ENCODE measurements at regions not wholly inside any gene's neighbourhood (a gene's known extent, or its start where the extent isn't known, plus 50 kb on each side); places are given as distances from the start of the nearest gene placed in this dataset.

GRCh38 chr6:91731939-91732338 is 1145.1 kb upstream of the MAP3K7 start:
- DNase-seq, result no peak

GRCh38 chr6:91730710-91731109 is 1143.8 kb upstream of the MAP3K7 start:
- DNase-seq, result no peak

- DNase-seq, result no peak
Observed at GRCh38 chr6:91720324-91720723, 1133.5 kb upstream of the MAP3K7 start.

- no peak for DNase-seq
Observed at GRCh38 chr6:91719414-91719813, 1132.5 kb upstream of the MAP3K7 start.

- no peak for DNase-seq
Observed at GRCh38 chr6:91718198-91718597, 1131.3 kb upstream of the MAP3K7 start.

GRCh38 chr6:91717094-91717493 is 1130.2 kb upstream of the MAP3K7 start:
- DNase-seq, result no peak

- no peak for DNase-seq
Observed at GRCh38 chr6:91716361-91716760, 1129.5 kb upstream of the MAP3K7 start.

GRCh38 chr6:91715171-91715805 is 1128.4 kb upstream of the MAP3K7 start:
- no peak for DNase-seq

- DNase-seq, result no peak
Observed at GRCh38 chr6:91713911-91714310, 1127.0 kb upstream of the MAP3K7 start.

GRCh38 chr6:91711518-91711917 is 1124.6 kb upstream of the MAP3K7 start:
- DNase-seq, result no peak

GRCh38 chr6:91710342-91710741 is 1123.5 kb upstream of the MAP3K7 start:
- DNase-seq, result no peak

GRCh38 chr6:91708534-91708933 is 1121.7 kb upstream of the MAP3K7 start:
- DNase-seq, result no peak

- no peak for DNase-seq
Observed at GRCh38 chr6:91705646-91706045, 1118.8 kb upstream of the MAP3K7 start.

GRCh38 chr6:91704531-91704930 is 1117.7 kb upstream of the MAP3K7 start:
- no peak for DNase-seq

GRCh38 chr6:91697010-91697695 is 1110.3 kb upstream of the MAP3K7 start:
- no peak for DNase-seq

- DNase-seq, result no peak
Observed at GRCh38 chr6:91695221-91695620, 1108.3 kb upstream of the MAP3K7 start.

- no peak for DNase-seq
Observed at GRCh38 chr6:91694016-91694654, 1107.3 kb upstream of the MAP3K7 start.

- no peak for DNase-seq
Observed at GRCh38 chr6:91691449-91691848, 1104.6 kb upstream of the MAP3K7 start.

GRCh38 chr6:91683240-91683639 is 1096.4 kb upstream of the MAP3K7 start:
- DNase-seq, result no peak

GRCh38 chr6:91681296-91681695 is 1094.4 kb upstream of the MAP3K7 start:
- DNase-seq, result no peak

GRCh38 chr6:91678679-91679446 is 1092.0 kb upstream of the MAP3K7 start:
- DNase-seq, result no peak

GRCh38 chr6:91672201-91672600 is 1085.3 kb upstream of the MAP3K7 start:
- no peak for DNase-seq

- DNase-seq, result no peak
Observed at GRCh38 chr6:91669871-91670268, 1083.0 kb upstream of the MAP3K7 start.
